Gastrocnemius medialis (tissue), 4 donors: ENCODE measurements at regions not wholly inside any gene's neighbourhood (a gene's known extent, or its start where the extent isn't known, plus 50 kb on each side); places are given as distances from the start of the nearest gene placed in this dataset.

ENCODE experiments used
- ATAC-seq, 2 donors: fragments of 150-250 bp; one replicate each; pipeline ENCODE4 v1.9.1; 2016
- DNase-seq, 2 donors: peaks; one replicate each; pipeline ENCODE4 v3.0.0-alpha.2; 2019
- H3K27ac ChIP-seq, 4 donors: fragments of 200-600 bp; sonication (generic); 1 replicate in 1 of 4; 2 replicates in 3 of 4; pipeline ENCODE4 v1.5.1; 2016 to 2018; ENCODE audit warnings: mild to moderate bottlenecking in 2 of 4, moderate library complexity in 1 of 4
- H3K27me3 ChIP-seq, 3 donors: fragments of 200-600 bp; sonication (generic) in 2 of 3; 1 replicate in 1 of 3; 2 replicates in 2 of 3; pipeline versions ENCODE4 v1.5.1 to v1.6.0; 2016 to 2019; ENCODE audit warnings: mild to moderate bottlenecking in 1 of 3, moderate library complexity in 1 of 3
- H3K36me3 ChIP-seq, 2 donors: fragments of 200-600 bp; sonication (generic) in 1 of 2; one replicate each; pipeline ENCODE4 v1.5.1; 2017 to 2018
- H3K4me1 ChIP-seq, 2 donors: fragments of 200-600 bp; sonication (generic) in 1 of 2; one replicate each; pipeline ENCODE4 v1.5.1; 2016 to 2017; ENCODE audit warnings: mild to moderate bottlenecking in 2 of 2
- H3K4me3 ChIP-seq, 4 donors: fragments of 200-600 bp; sonication (generic) in 3 of 4; 1 replicate in 1 of 4; 2 replicates in 3 of 4; pipeline ENCODE4 v1.5.1; 2016 to 2019; ENCODE audit warnings: mild to moderate bottlenecking in 2 of 4
- H3K9me3 ChIP-seq, 3 donors: fragments of 200-600 bp; sonication (generic) in 2 of 3; 1 replicate in 1 of 3; 2 replicates in 2 of 3; pipeline ENCODE4 v1.5.1; 2016 to 2019
- POLR2A ChIP-seq, 2 donors: fragments of 450-650 bp; IDR thresholded peaks; one replicate each; pipeline ENCODE4 v1.6.1; 2017; ENCODE audit warnings: antibody characterized with exemption in 2 of 2, mild to moderate bottlenecking in 2 of 2, moderate library complexity in 2 of 2
- in situ Hi-C, 4 donors: fragments of 200-750 bp; cut with MboI; loops; one replicate each; pipeline versions ENCODE4 v1.15.0 to v1.8.0; 2017; ENCODE audit warnings: low sequenced_read_pairs in 4 of 4
- intact Hi-C: fragments of 100-400 bp; cut with DNase I; formaldehyde crosslinking; loops from one replicate; pipeline ENCODE4 v1.15.1; 2023; ENCODE audit warnings: low total_unique reads
- TF ChIP-seq, protein P1 (sequence below), 5 experiments: fragments of 450-650 bp in 3 of 5; fragments of 200-600 bp in 2 of 5; sonication (generic) in 2 of 5; IDR thresholded peaks in 4 of 5; conservative IDR thresholded peaks in 1 of 5; 1 replicate in 4 of 5; 2 replicates in 1 of 5; pipeline ENCODE4 v1.5.1; 2016 to 2019; ENCODE audit warnings: antibody characterized with exemption in 5 of 5, mild to moderate bottlenecking in 3 of 5, moderate library complexity in 3 of 5

DNA sequence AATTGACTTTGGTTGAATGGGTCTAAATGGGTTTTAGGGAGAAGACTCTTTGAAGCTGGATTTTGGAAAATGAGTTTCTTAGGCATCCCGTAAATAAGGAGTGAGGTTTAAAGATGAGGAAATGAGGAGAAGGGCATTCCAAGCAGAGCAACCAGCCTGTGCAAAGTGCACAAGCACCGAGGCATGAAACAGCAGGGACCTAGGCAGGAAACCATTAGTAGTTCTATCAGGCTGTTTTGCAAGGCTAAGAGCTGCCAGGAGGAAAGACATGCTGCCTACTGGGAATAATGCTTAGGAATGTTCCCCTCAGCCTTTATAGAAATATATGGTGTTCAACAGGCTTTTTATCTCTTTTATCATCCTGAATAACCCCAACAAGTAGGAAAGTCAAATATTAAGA lies 153.1 kb upstream of the FGGY start:
- in situ Hi-C loops: loop anchor here in 1 of 4 donors (10.0 kb wide), 1 partner anchor 151 kb away; the partner anchor contains the start of gene FGGY
- H3K27ac ChIP-seq: peak overlapping the region; percentile 65 to 91 (median 78)
- intact Hi-C loops: loop anchor here (5.0 kb wide), 1 partner anchor 543 kb away; no protein-coding TSS in a partner anchor
- DNase-seq: no peak
- H3K9me3 ChIP-seq: no peaks in the 10 kb centered on the region
- TF ChIP-seq, protein P1, sequence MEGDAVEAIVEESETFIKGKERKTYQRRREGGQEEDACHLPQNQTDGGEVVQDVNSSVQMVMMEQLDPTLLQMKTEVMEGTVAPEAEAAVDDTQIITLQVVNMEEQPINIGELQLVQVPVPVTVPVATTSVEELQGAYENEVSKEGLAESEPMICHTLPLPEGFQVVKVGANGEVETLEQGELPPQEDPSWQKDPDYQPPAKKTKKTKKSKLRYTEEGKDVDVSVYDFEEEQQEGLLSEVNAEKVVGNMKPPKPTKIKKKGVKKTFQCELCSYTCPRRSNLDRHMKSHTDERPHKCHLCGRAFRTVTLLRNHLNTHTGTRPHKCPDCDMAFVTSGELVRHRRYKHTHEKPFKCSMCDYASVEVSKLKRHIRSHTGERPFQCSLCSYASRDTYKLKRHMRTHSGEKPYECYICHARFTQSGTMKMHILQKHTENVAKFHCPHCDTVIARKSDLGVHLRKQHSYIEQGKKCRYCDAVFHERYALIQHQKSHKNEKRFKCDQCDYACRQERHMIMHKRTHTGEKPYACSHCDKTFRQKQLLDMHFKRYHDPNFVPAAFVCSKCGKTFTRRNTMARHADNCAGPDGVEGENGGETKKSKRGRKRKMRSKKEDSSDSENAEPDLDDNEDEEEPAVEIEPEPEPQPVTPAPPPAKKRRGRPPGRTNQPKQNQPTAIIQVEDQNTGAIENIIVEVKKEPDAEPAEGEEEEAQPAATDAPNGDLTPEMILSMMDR (IDR thresholded peaks at IDR 0.05 in 4 of 5, conservative IDR thresholded peaks at IDR 0.05 in 1 of 5): no peak
- TF ChIP-seq POLR2A (IDR thresholded peaks at IDR 0.05): no peak
- H3K4me3 ChIP-seq: no peak overlapping the region
- peaks cover 20 to 38% of the 10 kb centered on the region in 2 donors for H3K4me1 ChIP-seq
- no peaks in the 10 kb centered on the region for H3K27me3 ChIP-seq
- H3K36me3 ChIP-seq: no peaks in the 10 kb centered on the region
- no peak for ATAC-seq

DNA sequence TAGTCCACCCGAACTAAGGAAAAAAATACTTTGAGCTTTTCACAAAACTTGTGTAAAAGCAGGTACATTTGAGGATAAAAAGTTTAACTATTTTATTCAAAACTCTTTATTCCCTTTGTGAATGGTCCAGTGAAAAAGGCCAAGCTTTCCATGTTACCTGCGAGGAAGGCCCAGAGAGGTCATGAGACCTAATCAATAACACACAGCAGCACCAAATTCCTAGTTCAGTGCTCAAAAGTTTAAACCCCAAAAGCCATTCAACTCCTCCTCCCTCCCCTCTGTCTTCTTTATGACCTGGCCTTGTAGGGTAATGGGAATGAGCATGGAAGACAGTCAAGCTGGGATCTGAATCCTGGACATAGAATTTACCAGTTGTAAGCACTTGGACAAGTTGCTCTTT lies 151.9 kb upstream of the FGGY start:
- TF ChIP-seq, protein P1 (IDR thresholded peaks at IDR 0.05 in 4 of 5, conservative IDR thresholded peaks at IDR 0.05 in 1 of 5): no peak
- TF ChIP-seq POLR2A (IDR thresholded peaks at IDR 0.05): no peak
- DNase-seq (no peak), ATAC-seq (no peak)
- Histone ChIP-seq H3K27me3 (no peaks in the 10 kb centered on the region), H3K4me3 (no peak overlapping the region), H3K4me1 (peaks cover 10 to 32% of the 10 kb centered on the region in 2 donors), H3K27ac (peak overlapping the region in 1 of 4 donors; percentile 42), H3K36me3 (no peaks in the 10 kb centered on the region), H3K9me3 (no peaks in the 10 kb centered on the region)
- intact Hi-C loops (loop anchor here (5.0 kb wide), 1 partner anchor 542 kb away; no protein-coding TSS in a partner anchor), in situ Hi-C loops (loop anchor here in 1 of 4 donors (10.0 kb wide), 1 partner anchor 150 kb away; the partner anchor contains the start of gene FGGY)

DNA sequence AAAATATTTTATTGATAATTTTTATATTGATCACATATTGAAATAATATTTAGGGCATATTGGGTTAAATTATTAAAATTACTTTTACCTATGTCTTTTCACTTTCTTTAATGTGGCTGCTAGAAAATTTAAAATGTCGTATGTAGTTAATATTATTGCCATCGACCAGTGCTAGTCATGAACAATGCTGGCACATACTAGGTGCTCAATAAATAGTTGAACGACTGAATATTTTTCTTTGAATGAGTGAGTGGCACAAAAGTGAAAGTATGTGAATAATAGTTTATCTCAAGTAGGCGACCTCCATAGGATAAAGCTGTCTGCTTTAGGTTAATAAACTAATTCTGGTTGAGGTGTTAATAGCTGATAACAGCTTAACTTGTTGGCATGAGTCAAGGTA lies 150.8 kb upstream of the FGGY start:
- H3K36me3 ChIP-seq: no peaks in the 10 kb centered on the region
- in situ Hi-C loops: loop anchor here in 1 of 4 donors (10.0 kb wide), 1 partner anchor 149 kb away; the partner anchor contains the start of gene FGGY
- H3K4me1 ChIP-seq: peaks cover 18 to 41% of the 10 kb centered on the region in 2 donors
- peak overlapping the region; percentile 69 to 94 (median 73) for H3K27ac ChIP-seq
- no peak for ATAC-seq
- intact Hi-C loops: no loop called here
- peak overlapping the region; percentile 53 to 71 (median 58) for H3K4me3 ChIP-seq
- no peak for DNase-seq
- H3K9me3 ChIP-seq: no peaks in the 10 kb centered on the region
- TF ChIP-seq, protein P1 (IDR thresholded peaks at IDR 0.05 in 4 of 5, conservative IDR thresholded peaks at IDR 0.05 in 1 of 5): no peak
- no peak for TF ChIP-seq POLR2A (IDR thresholded peaks at IDR 0.05)
- H3K27me3 ChIP-seq: no peaks in the 10 kb centered on the region

DNA sequence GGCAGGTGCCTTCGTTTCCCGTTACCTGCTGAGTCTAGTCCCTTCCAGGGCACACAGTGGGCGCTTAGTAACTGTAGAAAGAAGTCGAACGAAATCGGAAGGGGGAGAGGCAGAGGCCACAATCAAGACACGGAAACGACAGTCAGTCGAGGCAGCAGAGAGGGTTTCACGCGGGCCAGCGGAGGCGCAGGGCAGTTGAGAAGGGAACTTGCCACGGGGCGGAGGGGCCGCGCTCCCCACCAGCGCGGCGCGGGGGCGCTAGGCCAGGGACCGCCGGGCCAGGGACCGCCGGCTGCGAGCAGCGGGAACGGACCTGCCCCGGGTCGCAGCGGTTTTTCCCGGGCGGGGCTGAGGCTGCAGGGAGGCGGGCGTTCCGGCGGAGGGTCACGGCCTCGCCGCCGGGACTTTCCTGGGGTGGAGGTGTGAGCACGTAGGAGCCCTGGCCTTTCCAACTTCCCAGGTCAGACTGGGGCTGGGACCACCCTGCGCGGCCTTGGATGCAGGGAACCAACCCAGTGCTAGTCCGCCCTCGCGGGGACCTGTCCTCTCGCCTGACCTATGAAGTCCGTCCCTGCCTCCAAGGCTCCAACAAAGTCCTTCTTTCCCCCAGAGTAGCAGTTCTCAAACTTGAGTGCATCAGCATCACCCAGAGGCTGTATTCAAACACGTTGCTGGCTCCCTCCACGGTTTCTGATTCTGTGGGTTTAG lies 150.1 kb upstream of the FGGY start:
- Histone ChIP-seq H3K4me3 (peak overlapping the region; percentile 53 to 71 (median 58)), H3K36me3 (no peaks in the 10 kb centered on the region), H3K27me3 (no peaks in the 10 kb centered on the region), H3K9me3 (no peaks in the 10 kb centered on the region), H3K4me1 (peaks cover 26 to 42% of the 10 kb centered on the region in 2 donors), H3K27ac (peak overlapping the region; percentile 69 to 94 (median 73))
- DNase-seq: peak in 1 of 2 donors; percentile 46
- peak in 1 of 2 donors; percentile 35 for TF ChIP-seq POLR2A (IDR thresholded peaks at IDR 0.05)
- TF ChIP-seq, protein P1 (IDR thresholded peaks at IDR 0.05 in 4 of 5, conservative IDR thresholded peaks at IDR 0.05 in 1 of 5): peak in 1 of 5 experiments; percentile 12
- intact Hi-C loops (no loop called here), in situ Hi-C loops (loop anchor here in 1 of 4 donors (10.0 kb wide), 1 partner anchor 148 kb away; the partner anchor contains the start of gene FGGY)
- peak; percentile 4 to 19 for ATAC-seq
